HG02943 (cell line): ENCODE measurements at regions not wholly inside any gene's neighbourhood (a gene's known extent, or its start where the extent isn't known, plus 50 kb on each side); places are given as distances from the start of the nearest gene placed in this dataset.
"Not testable (repeated sequence)": the region's sequence is repeated elsewhere in the genome, so short reads cannot be mapped to it uniquely, and the experiment has no call there.

ENCODE experiments used
- ATAC-seq: cut with Tn5 transposase; IDR thresholded peaks from one replicate; pipeline ENCODE4 v1.9.1; 2021; ENCODE audit warnings: mild to moderate bottlenecking, low read depth, moderate library complexity; ENCODE audit not compliant: unreplicated experiment

DNA sequence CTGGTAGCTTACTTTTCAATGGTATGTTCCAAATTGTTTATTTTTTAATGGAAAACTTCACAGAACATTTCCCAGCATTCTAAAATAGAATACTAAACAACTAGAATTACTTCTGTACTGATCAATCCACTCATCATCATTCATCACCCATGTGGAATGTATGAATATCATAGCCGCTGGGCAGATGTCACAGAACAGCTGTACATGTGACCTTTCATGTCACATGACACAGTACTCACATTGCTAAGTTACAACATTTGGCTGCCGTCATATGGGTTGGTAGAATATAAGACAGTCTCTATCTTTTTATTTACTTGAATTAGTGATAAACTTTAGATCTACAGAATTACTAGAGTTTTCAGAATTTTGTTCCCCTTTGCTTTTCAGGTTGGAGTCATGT, 387.6 kb downstream of the ZEB2 start:
- no peak for ATAC-seq

DNA sequence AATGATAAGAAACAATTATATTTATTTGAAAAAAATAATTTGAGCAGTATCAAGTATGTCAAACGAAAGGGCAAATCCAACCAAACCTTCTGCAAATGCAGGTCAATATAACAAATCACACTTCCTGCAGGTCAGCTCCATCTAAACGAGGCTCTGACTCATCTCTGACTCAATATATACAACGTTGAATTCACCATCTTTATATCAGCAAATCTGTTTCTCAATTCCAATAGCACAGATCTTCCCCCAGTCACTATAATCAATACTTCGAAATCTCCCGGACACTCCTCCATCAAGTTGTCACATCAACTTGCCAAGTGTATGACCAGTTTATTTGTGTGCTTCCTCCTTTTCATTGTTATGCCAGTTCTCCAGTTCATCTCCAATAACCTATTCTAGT, 388.9 kb downstream of the ZEB2 start:
- ATAC-seq = no peak

DNA sequence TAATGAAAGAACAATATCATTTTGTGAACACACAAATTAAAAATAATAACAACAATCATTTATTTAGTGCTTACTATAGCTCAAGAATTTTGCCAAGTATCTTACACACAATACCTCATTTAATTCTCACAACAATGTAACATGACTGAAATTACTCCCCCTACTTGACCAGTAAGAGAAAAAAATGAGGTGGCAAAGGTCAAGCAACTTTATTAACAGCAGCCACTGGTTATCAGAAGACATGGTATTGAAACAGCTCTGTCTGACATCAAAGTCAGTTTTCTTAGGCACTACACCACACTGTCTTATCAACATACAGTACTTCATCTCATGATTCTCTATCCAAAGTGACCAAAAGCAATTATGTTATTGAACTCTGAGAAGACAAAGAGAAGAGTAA, 389.4 kb downstream of the ZEB2 start:
- ATAC-seq = no peak

DNA sequence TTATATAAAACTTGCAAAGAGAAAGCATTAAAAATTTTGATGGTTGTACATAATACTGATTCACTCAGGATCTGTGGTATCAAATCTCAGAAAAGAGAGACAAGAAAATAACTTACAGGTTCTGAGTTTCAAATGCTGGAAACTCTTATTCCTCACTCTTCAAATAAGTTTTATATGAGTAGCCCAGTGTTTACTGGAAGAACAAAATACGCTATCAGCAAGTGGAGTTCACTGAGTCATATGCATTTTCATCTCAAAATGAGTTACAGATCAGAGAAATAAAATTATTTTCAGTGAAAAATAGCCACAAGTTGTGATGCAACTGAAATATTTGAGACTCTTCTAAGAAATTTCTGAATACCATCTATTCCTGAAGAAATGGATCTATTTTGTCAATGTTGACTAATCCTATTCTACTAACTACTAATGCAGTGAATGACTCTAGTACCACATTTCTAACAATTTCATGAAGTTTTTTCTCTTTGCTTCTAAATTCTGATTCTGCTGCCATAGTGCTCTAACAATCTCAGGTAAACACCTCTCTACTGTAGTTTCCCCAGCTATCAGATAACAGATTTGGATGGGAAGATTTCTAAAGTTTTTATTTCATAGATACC, 391.7 kb downstream of the ZEB2 start:
- no peak for ATAC-seq

DNA sequence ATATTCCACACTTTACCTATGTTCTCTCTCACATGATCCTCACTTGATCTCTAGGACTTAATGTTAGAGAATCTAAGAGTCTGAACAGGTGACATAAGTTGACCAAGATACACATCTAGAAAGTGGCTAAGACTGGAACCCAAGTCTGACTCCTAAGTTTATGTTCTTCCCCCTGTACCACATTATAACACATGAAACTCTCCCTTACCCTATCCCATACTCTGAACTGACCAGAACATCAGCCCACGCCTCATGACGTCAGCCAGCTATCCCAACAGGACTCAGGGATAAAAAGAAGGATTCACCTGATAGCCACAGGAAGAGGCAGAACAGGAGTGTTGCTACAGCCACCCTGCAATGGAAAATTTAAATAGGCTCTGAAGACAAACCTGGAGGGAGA, 392.2 kb downstream of the ZEB2 start:
- no peak for ATAC-seq

DNA sequence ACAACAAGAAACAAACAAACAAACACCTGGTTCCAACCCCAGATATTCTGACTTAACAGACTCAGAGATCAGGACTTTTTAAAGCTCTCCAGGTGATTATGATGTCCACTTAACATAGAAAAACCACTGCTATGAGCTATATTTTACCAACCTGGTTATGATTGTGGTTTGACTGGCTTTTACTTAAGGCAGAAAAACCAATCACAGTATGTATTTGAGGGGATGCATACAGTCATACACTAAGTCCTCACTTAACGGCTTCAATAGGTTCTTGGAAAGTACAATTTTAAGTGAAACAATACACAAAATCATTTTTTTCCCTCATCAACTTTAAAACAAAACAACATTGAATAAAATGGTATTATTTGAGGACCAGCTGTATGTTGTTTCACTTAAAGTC, 393.6 kb downstream of the ZEB2 start:
- ATAC-seq = no peak

DNA sequence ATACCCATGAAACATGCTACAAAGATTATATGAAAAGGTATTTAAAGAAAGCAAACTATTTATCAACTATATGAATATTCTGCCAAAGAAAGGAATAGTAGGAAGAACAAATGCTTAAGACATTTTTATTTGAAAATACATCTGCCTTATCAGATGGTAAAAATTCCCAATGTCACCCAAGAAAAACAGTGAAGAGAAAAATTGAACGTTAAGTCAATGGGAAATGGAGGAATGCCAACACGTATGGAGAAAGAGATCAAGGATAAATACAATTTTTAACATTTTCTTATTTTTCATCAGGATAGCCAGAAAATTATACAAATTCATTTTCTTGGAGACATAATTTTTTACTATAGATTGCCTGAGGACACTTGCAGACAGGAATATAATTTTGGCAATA, 394.2 kb downstream of the ZEB2 start:
- ATAC-seq = no peak

DNA sequence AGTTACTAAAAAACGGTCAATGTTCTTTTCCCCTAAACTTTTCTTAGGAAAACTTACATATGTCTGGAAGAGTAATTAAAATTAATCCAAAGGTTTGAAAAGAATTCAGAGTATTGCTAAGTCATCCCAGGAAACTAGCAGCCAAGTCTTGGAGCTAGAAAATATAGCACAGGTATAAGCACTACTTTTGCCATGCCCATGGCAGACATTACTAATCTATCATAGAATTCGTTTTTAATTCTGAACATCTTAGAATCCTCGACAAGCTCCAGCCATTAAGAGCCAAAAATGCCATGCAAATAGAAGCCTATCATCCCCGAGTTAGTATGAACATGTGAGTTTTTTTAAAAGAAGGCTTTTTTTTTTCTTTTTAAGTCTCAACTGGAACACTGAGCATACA, 395.0 kb downstream of the ZEB2 start:
- ATAC-seq = no peak

DNA sequence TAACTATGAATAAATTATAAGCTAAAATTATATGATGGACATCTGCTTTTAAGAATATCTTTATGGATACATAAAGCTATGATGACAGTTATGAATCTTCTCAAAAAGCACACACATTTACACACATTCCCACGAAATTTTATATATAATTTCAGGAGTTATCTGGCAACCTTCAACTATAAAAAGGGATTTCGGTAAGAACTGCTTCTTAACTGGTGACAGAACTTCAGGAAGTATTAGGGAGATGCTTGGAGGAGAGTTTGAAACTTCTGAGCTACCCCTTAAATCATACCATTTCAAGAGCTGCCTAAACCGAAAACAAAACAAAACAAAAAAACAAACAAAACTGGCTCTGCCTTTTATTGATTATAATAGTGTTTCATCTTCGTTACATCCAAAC, 399.4 kb downstream of the ZEB2 start:
- no peak for ATAC-seq

DNA sequence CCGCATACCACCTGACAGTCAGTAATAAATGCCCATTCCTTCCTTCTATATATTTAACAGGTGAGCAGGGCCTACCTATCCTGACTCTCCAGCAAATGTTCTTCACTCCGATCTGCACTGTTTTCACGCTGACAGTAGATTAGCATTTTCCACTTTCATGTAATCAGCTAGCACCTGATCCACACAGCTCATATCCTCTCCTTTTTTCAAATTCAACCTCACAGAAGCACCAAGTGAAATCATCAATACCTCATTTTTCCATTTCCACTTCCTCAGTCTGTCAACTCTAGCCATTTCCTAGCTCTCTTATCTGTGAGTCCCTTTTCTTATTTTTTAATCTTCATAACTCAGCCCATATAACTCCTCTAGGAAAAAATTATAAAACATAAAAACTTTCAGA, 402.8 kb downstream of the ZEB2 start:
- ATAC-seq = no peak

DNA sequence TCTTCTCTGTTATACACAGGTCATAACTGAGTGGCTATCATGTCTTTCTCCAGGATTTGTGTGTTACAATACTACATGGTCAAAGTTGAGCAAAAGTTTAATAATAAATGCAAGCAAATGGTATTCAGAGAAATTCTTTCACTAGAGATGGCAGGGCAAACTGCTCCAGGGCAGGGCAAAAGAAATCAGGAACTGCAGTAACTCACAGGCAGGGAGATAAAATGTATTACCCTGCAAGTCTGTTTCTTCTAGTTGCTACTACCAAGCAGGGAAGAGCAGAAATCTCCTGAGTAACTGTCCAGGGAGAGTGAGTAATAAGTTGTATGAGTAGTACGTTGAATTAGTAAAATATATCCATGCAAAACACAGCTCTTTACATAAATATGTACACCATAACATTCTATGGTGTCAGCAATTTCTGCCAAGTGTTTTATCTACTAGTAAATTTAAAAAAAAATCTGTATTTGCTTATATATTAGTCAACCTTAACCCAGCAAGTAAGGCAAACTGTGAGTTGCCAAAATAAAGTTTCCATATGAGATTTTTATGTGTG, 404.1 kb downstream of the ZEB2 start:
- ATAC-seq = no peak

DNA sequence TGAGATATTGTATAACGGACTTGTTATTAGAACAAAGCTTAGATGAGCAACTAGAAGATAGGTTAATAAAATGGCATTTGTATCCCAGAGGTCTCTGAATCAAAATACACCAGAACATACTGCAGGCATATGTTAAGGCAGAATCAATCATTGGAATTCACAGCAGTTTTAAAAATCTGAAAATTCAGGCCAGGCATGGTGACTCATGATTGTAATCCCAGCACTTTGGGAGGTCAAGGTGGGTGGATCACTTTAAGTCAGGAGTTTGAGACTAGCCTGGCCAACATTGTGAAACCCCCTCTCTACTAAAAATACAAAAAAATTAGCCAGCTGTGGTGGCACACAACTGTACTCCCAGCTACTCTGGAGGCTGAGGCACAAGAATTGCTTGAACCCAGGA, 405.2 kb downstream of the ZEB2 start:
- ATAC-seq = no peak

DNA sequence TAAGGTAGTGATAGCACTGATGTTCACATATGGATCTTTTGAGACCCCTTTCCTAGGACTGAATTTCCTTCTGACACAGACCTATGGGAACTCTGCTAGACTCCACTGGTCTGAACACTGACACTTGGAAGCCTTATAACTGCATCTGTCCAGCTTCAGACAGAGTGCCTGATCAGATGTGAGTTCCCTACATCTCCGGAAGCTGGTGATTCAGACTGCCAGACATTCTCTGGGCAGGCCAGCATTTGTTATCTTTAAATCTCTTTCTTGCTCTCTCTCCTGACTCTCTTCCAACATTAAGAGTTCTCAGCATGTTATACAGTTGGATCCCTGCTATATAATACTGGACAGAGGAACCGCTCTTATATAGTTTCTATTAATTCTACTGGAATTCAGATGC, 408.5 kb downstream of the ZEB2 start:
- no peak for ATAC-seq

DNA sequence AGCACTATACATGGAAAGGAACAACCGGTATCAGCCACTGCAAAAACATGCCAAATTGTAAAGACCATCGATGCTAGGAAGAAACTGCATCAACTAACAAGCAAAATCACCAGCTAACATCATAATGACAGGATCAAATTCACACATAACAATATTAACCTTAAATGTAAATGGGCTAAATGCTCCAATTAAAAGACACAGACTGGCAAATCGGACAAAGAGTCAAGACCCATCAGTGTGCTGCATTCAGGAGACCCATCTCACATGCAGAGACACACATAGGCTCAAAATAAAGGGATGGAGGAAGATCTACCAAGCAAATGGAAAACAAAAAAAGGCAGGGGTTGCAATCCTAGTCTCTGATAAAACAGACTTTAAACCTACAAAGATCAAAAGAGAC, 413.8 kb downstream of the ZEB2 start:
- ATAC-seq = not testable (repeated sequence)

DNA sequence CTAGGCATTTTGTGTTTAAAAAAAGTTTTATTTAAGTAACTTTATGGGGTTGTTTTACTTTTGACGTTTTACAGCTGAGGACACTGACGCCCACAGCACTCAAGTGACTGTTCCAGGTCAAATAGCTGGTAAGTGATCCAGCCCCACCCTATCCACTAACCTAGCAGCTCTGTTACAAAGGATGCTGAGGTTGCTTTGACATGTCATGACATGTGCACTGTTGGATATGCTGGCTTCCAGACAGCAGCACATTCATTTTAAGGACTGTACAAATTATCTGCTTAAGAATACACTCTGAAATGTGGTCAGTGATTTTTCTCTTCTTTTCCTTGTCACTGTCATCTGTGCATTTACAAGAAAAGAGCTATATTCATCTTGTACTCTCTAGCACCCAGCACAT, 417.5 kb downstream of the ZEB2 start:
- no peak for ATAC-seq

DNA sequence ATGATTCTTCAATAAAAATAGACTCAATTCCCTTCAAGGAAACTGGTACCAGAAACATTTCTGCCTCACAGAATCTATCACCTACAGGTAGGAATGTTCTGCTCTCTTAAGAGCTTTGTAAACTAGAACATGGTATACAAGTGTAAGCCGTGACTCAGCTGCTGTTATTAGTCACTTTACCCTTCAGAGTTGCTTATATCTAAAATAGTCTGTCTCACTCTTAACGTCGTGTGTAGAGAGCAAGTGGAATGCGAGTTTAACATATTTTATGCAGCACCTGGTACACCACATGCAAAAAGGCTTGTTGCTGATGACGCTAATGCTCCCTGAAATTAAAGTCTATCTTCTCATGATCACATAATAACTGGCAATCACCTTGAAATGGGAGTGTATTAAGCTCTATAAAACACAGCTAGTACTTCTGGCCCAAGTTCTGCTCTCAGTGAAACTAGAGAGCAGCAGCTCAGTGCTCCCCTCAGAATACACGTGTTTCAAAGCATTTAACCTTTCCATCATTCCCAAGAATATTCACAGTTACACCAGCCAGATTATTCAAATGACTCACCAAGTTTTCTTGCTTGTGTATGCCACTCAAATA, 420.0 kb downstream of the ZEB2 start:
- ATAC-seq = no peak

DNA sequence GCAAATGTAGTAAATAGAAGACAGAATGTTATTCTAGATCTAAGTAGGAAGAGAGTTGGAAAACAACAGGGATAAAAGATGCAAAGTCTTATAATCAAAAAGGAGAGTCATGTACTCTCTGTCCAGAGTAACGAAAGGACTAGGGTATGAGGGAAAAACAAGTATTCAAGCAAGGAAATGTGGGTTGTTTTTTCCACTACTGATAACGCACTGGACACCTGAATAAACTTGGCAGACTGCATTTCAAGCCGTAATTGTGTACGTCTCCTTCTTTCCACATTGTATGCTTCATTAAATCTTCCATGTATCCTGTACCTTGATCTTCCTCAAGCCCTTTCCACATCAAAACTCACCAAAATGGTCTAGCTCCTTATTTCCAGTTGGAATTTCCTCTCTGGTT, 420.6 kb downstream of the ZEB2 start:
- no peak for ATAC-seq

DNA sequence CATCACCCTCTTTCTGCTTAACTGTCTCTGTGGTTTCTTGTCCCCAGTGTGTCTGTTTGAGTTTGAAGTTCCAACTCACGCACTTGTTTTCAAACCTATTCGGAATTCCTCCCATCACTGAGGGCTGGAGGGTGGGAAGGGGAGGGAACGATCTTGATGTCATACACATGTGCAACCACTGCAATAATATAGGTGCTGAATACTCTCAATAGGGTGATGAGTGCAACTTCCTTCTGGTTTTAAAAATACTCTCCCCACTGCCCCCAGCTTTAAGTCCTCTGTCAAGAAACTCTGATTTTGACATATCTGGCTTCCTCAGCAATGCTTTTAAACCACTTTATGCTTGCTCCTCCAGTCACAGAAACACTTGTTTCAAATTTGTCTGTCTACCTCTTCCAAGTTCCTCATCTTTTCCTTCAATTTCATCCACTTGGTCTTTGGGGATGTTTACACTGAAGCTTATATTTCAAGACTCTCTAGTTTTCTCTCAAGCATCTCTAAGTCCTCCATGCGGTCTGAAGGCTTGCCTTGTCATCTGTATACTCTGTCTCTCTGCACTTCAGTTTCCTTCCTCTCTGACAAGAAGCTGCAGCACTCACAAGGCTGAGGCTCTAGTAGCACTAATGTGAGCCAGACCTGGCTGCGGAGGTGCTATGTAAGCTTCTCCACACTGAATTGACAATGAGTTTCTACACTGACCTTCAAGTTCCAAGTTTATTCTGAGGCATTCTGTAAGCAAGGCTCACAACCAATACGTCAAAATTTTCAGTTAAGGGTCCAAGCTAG, 422.3 kb downstream of the ZEB2 start:
- ATAC-seq = no peak

DNA sequence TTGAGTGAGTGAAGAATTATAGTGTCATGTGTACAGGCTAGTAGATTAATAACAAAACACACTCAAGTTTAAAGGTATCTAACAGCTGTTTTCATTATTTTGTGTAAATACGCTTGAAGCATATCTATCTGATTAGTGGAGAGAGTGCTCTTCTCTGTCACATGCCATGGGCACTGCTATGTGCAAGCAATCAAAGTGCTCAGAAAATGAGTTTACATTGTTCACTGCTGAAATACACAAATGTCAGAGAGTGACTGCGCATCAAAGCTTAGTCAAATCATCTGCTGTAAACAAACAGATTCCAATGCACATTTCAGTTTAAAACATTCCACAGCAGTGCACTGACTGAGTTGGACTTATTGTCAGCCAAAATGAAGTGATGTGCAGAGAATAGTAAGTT, 423.4 kb downstream of the ZEB2 start:
- no peak for ATAC-seq

DNA sequence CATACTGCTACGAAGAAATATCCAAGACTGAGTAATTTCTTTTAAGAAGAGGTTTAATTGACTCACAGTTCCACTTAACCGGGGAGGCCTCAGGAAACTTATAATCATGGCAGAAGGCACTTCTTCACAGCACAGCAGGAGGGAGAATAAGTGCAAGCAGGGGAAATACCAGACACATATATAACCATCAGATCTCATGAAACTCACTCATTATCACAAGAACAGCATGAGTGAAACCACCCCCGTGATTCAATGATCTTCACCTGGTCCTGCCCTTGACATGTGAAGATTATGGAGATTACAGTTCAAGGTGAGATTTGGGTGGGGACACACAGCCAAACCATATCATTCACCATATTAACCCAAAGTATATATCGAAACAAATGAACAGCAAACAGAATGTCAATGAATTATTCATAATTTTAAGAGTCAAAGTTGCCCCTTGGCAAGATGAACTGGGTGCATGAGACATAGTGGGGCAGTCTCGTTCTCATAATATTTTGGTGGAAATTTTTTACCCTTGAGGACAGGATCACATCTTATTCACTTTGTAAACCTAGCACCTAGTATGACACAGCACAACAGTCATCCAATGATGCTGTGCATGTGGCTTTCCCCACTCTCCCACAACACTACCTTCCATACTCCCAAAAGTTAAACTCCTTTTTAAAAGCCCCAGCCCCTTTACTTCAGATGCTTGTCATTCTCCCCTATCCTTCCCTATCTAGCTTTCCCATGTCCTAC, 425.3 kb downstream of the ZEB2 start:
- ATAC-seq = no peak

DNA sequence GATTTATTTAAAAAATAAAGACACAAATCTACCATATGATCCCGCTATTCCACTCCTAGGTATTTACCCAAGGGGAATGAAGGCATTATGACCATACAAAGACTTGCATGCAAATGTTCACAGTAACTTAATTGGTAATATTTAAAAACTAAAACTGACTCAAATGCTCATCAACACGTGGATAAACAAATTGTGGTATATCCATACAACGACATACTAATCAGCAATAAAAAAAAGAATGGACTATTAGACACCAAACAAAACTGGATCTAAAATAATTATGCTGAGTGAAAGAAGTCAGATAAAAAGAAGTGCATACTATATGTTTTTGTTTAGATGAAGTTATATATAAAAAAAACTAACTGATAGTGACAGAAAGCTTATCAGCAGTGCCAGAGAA, 428.3 kb downstream of the ZEB2 start:
- no peak for ATAC-seq
